ENCODE measurements at regions not wholly inside any gene's neighbourhood (a gene's known extent, or its start where the extent isn't known, plus 50 kb on each side); places are given as distances from the start of the nearest gene placed in this dataset.

- H3K4me1 ChIP-seq (ENCODE audit: insufficient read depth, low read length) = no peaks in the 10 kb centered on the region
- no peak overlapping the region for H3T11ph ChIP-seq (ENCODE audit: low read length)
- H3K23ac ChIP-seq (ENCODE audit: insufficient read length, low read depth, low read length) = no peak overlapping the region
- peaks cover 2% of the 10 kb centered on the region; the same call in 1 of the 2 replicates for H3K79me2 ChIP-seq (ENCODE audit: insufficient read depth, low read length)
- no peak overlapping the region for H3K4ac ChIP-seq (ENCODE audit: low read depth, low read length)
- H3K9me3 ChIP-seq (ENCODE audit: control insufficient read depth, low read depth, low read length) = no peaks in the 10 kb centered on the region
- no peaks in the 10 kb centered on the region for H3K23me2 ChIP-seq (ENCODE audit: insufficient read length, low read depth, low read length, poor library complexity, severe bottlenecking)
- no peak overlapping the region for H3K27ac ChIP-seq (ENCODE audit: insufficient read length, low read depth, low read length)
- H4K5ac ChIP-seq (ENCODE audit: insufficient read length, low read depth, low read length) = no peak overlapping the region
- no peak overlapping the region for H2AK5ac ChIP-seq (ENCODE audit: insufficient read length, low read length)
- no CpG with 5 or more reads among the region's 5 CpGs for WGBS (ENCODE audit: extremely low coverage, insufficient read length, low lambda C conversion rate)
- H4K8ac ChIP-seq (replicated peaks; ENCODE audit: insufficient read length, low read depth, low read length) = no peak overlapping the region
- H3K79me1 ChIP-seq (ENCODE audit: insufficient read depth, low read depth, low read length, poor library complexity, severe bottlenecking) = no peaks in the 10 kb centered on the region
- Mint-ChIP-seq H3K4me1 (peaks cover 14 to 20% of the 10 kb centered on the region in 2 experiments), H3K27ac (no peak overlapping the region; a peak in 1 of 7 replicates), H3K4me3 (no peak overlapping the region), H3K9me3 (no peaks in the 10 kb centered on the region; a peak in 1 of 5 replicates), H3K27me3 (ENCODE audit: low read depth) (peaks cover 4% of the 10 kb centered on the region), H3K36me3 (ENCODE audit: insufficient read depth in 1 of 3, low read depth in 3 of 3) (no peaks in the 10 kb centered on the region)
- no peak overlapping the region for H2BK12ac ChIP-seq (ENCODE audit: insufficient read length, low read depth, low read length)
- no peak overlapping the region for H4K91ac ChIP-seq (ENCODE audit: insufficient read length, low read depth, low read length)
- TF ChIP-seq CTCF (conservative IDR thresholded peaks at IDR 0.05) = no peak
- DNase-seq = no peak
- no peaks in the 10 kb centered on the region for H3K27me3 ChIP-seq (ENCODE audit: insufficient read depth, low read length)
- H2BK120ac ChIP-seq (ENCODE audit: low read depth, low read length, poor library complexity, severe bottlenecking) = no peak overlapping the region
- no peak overlapping the region for H3K9ac ChIP-seq (ENCODE audit: extremely low read depth, insufficient read length, low read length)
- no peak overlapping the region for H3K14ac ChIP-seq (ENCODE audit: insufficient read depth, low read length)
- H2BK5ac ChIP-seq (ENCODE audit: insufficient read length, low read length) = no peak overlapping the region
- H2BK15ac ChIP-seq (ENCODE audit: low read depth, low read length) = no peak overlapping the region
- no peak overlapping the region for H3K18ac ChIP-seq (ENCODE audit: insufficient read length, low read depth, low read length)
- H2BK20ac ChIP-seq (ENCODE audit: low read depth, low read length, poor library complexity, severe bottlenecking) = no peak overlapping the region
- no peak overlapping the region for H3K56ac ChIP-seq (ENCODE audit: insufficient read length, low read depth, low read length)
- H3K4me2 ChIP-seq (ENCODE audit: insufficient read depth, insufficient read length, low read length) = no peak overlapping the region
- H2AFZ ChIP-seq (ENCODE audit: low read length) = no peak overlapping the region
- H4K20me1 ChIP-seq (ENCODE audit: control insufficient read depth, insufficient read depth, insufficient read length) = no peaks in the 10 kb centered on the region
These were observed 165.6 kb downstream of the FAM43A start for GRCh38 chr3:194851254-194851653.
